H9 (cell line): ENCODE measurements at regions not wholly inside any gene's neighbourhood (a gene's known extent, or its start where the extent isn't known, plus 50 kb on each side); places are given as distances from the start of the nearest gene placed in this dataset.
"Not testable (repeated sequence)": the region's sequence is repeated elsewhere in the genome, so short reads cannot be mapped to it uniquely, and the experiment has no call there.

Experiments
- DNase-seq: peaks from one replicate; pipeline ENCODE4 v3.0.0-alpha.2; 2017
- H2AFZ ChIP-seq: one replicate; pipeline ENCODE4 v1.6.1; 2013; ENCODE audit warnings: mild to moderate bottlenecking, low read length, control low read depth, moderate library complexity
- H2AK5ac ChIP-seq: 2 replicates; pipeline ENCODE4 v1.6.1; 2013; ENCODE audit warnings: low read length, control low read depth, mixed read lengths; ENCODE audit not compliant: insufficient read length
- H2BK120ac ChIP-seq: one replicate; pipeline ENCODE4 v1.6.1; 2013; ENCODE audit warnings: low read depth, mild to moderate bottlenecking, low read length, control low read depth, inconsistent platforms; ENCODE audit not compliant: poor library complexity, severe bottlenecking
- H2BK12ac ChIP-seq: 2 replicates; pipeline ENCODE4 v1.6.1; 2013; ENCODE audit warnings: low read length, control low read depth, mixed read lengths, low read depth; ENCODE audit not compliant: insufficient read length
- H2BK15ac ChIP-seq: 2 replicates; pipeline ENCODE4 v1.6.1; 2013; ENCODE audit warnings: low read depth, low read length, control low read depth
- H2BK20ac ChIP-seq: one replicate; pipeline ENCODE4 v1.6.1; 2013; ENCODE audit warnings: low read depth, mild to moderate bottlenecking, low read length, control low read depth, inconsistent platforms; ENCODE audit not compliant: poor library complexity, severe bottlenecking
- H2BK5ac ChIP-seq: 2 replicates; pipeline ENCODE4 v1.6.1; 2013; ENCODE audit warnings: low read length, control low read depth, mixed read lengths; ENCODE audit not compliant: insufficient read length
- H3K14ac ChIP-seq: 2 replicates; pipeline ENCODE4 v1.6.1; 2013; ENCODE audit warnings: low read length, control low read depth; ENCODE audit not compliant: insufficient read depth
- H3K18ac ChIP-seq: 2 replicates; pipeline ENCODE4 v1.6.1; 2013; ENCODE audit warnings: low read depth, mild to moderate bottlenecking, mixed read lengths, low read length, control low read depth; ENCODE audit not compliant: insufficient read length
- H3K23ac ChIP-seq: 2 replicates; pipeline ENCODE4 v1.6.1; 2013; ENCODE audit warnings: low read length, control low read depth, mixed read lengths, low read depth; ENCODE audit not compliant: insufficient read length
- H3K23me2 ChIP-seq: 2 replicates; pipeline ENCODE4 v1.6.1; 2013; ENCODE audit warnings: low read depth, mild to moderate bottlenecking, mixed read lengths, low read length, control low read depth; ENCODE audit not compliant: insufficient read length, poor library complexity, severe bottlenecking
- H3K27ac ChIP-seq: 2 replicates; pipeline ENCODE4 v1.5.1; 2013; ENCODE audit warnings: low read length, control low read depth, mixed read lengths, low read depth; ENCODE audit not compliant: insufficient read length
- H3K27me3 ChIP-seq: 2 replicates; pipeline ENCODE4 v1.6.1; 2013; ENCODE audit warnings: low read length, control low read depth, inconsistent platforms; ENCODE audit not compliant: insufficient read depth
- H3K4ac ChIP-seq: 2 replicates; pipeline ENCODE4 v1.6.1; 2013; ENCODE audit warnings: low read depth, mild to moderate bottlenecking, control low read depth, inconsistent platforms, low read length, moderate library complexity
- H3K4me1 ChIP-seq: 2 replicates; pipeline ENCODE4 v1.6.1; 2013; ENCODE audit warnings: low read length, control low read depth, inconsistent platforms; ENCODE audit not compliant: insufficient read depth
- H3K4me2 ChIP-seq: 2 replicates; pipeline ENCODE4 v1.6.1; 2013; ENCODE audit warnings: low read length, control low read depth, mixed read lengths; ENCODE audit not compliant: insufficient read length, insufficient read depth
- H3K56ac ChIP-seq: 2 replicates; pipeline ENCODE4 v1.6.1; 2013; ENCODE audit warnings: low read depth, mild to moderate bottlenecking, mixed read lengths, low read length, control low read depth; ENCODE audit not compliant: insufficient read length
- H3K79me1 ChIP-seq: 2 replicates; pipeline ENCODE4 v1.6.1; 2013; ENCODE audit warnings: low read depth, mild to moderate bottlenecking, moderate library complexity, low read length, control low read depth, inconsistent platforms; ENCODE audit not compliant: insufficient read depth, poor library complexity, severe bottlenecking
- H3K79me2 ChIP-seq: 2 replicates; pipeline ENCODE4 v1.6.1; 2013; ENCODE audit warnings: low read length, control low read depth, inconsistent platforms; ENCODE audit not compliant: insufficient read depth
- H3K9ac ChIP-seq: 2 replicates; pipeline ENCODE4 v1.6.1; 2013; ENCODE audit warnings: low read length, control low read depth, mixed read lengths; ENCODE audit not compliant: insufficient read length; ENCODE audit errors: extremely low read depth
- H3K9me3 ChIP-seq: one replicate; pipeline ENCODE4 v1.6.1; 2013; ENCODE audit warnings: low read depth, low read length, inconsistent platforms; ENCODE audit not compliant: control insufficient read depth
- H3T11ph ChIP-seq: one replicate; pipeline ENCODE4 v1.6.1; 2013; ENCODE audit warnings: mild to moderate bottlenecking, low read length, control low read depth, inconsistent platforms
- H4K20me1 ChIP-seq: one replicate; pipeline ENCODE4 v1.6.1; 2013; ENCODE audit not compliant: control insufficient read depth, insufficient read length, insufficient read depth
- H4K5ac ChIP-seq: 2 replicates; pipeline ENCODE4 v1.6.1; 2013; ENCODE audit warnings: low read depth, mild to moderate bottlenecking, mixed read lengths, low read length, control low read depth; ENCODE audit not compliant: insufficient read length
- H4K8ac ChIP-seq: replicated peaks from 2 replicates; pipeline ENCODE4 v1.6.1; 2013; ENCODE audit warnings: low read length, control low read depth, mixed read lengths, low read depth; ENCODE audit not compliant: insufficient read length
- H4K91ac ChIP-seq: 2 replicates; pipeline ENCODE4 v1.6.1; 2013; ENCODE audit warnings: low read depth, mild to moderate bottlenecking, moderate library complexity, mixed read lengths, low read length, control low read depth; ENCODE audit not compliant: insufficient read length
- H3K27ac Mint-ChIP-seq, 3 experiments: 2 replicates in 2 of 3; 3 replicates in 1 of 3; pipeline ENCODE4 v1.8.0; 2020 to 2021; ENCODE audit warnings: mixed read lengths in 3 of 3, mild to moderate bottlenecking in 1 of 3, moderate library complexity in 1 of 3
- H3K27me3 Mint-ChIP-seq: 2 replicates; pipeline ENCODE4 v1.8.0; 2021; ENCODE audit warnings: low read depth, mild to moderate bottlenecking, moderate library complexity, mixed read lengths
- H3K36me3 Mint-ChIP-seq, 3 experiments: 2 replicates in 2 of 3; 3 replicates in 1 of 3; pipeline ENCODE4 v1.8.0; 2020 to 2021; ENCODE audit warnings: low read depth in 3 of 3, mixed read lengths in 3 of 3; ENCODE audit not compliant: insufficient read depth in 1 of 3
- H3K4me1 Mint-ChIP-seq, 2 experiments: 2 replicates each; pipeline ENCODE4 v1.8.0; 2020; ENCODE audit warnings: mixed read lengths in 2 of 2
- H3K4me3 Mint-ChIP-seq, 2 experiments: 2 replicates in 1 of 2; 3 replicates in 1 of 2; pipeline ENCODE4 v1.8.0; 2020 to 2021; ENCODE audit warnings: mild to moderate bottlenecking in 2 of 2, mixed read lengths in 2 of 2, moderate library complexity in 1 of 2
- H3K9me3 Mint-ChIP-seq, 2 experiments: 2 replicates in 1 of 2; 3 replicates in 1 of 2; pipeline ENCODE4 v1.8.0; 2020; ENCODE audit warnings: mild to moderate bottlenecking in 2 of 2, mixed read lengths in 2 of 2, moderate library complexity in 1 of 2
- WGBS: extraction: QIAGEN DNeasy Blood & Tissue Kit; methylation state at CpG from one replicate; pipeline ENCODE4 v1.1.7; 2013; ENCODE audit warnings: missing lambda C conversion rate, low lambda C conversion rate, mixed read lengths; ENCODE audit not compliant: insufficient read length; ENCODE audit errors: extremely low coverage; 5-methylcytosine and 5-hydroxymethylcytosine counted together

DNA sequence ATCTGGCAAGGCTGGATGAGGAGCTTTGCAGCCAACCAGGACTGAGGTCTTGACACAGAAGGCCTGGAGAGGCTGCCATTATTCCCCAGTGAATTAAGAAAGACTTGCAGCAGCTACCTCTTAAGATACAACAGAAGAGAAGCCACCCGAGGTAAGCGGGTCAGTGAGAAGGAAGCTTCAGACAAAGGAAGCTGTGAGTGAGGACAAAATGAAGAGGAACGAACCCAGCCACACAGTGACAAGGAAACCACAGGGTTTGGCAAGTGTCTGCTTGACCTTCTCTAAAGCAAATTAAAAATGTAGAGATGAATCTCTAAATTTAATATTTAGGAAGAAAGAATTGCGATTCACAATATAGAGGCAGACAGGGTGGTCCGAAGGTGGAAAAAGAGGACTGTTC lies 281.8 kb upstream of the FRG1 start:
- H4K8ac ChIP-seq, H2BK120ac ChIP-seq, H2BK20ac ChIP-seq, H3K27me3 ChIP-seq, H2AK5ac ChIP-seq, H3K4me3 Mint-ChIP-seq, H3K56ac ChIP-seq, H3K18ac ChIP-seq, H3K79me2 ChIP-seq, H3K23ac ChIP-seq, H3K27me3 Mint-ChIP-seq, H3K27ac ChIP-seq, H2AFZ ChIP-seq, H2BK15ac ChIP-seq, H3K4ac ChIP-seq, H3K36me3 Mint-ChIP-seq, H3T11ph ChIP-seq, H4K91ac ChIP-seq, H2BK12ac ChIP-seq, H3K14ac ChIP-seq, H3K4me2 ChIP-seq, H4K5ac ChIP-seq, H3K4me1 ChIP-seq, DNase-seq, H3K9ac ChIP-seq, H2BK5ac ChIP-seq, H3K23me2 ChIP-seq, H3K79me1 ChIP-seq, H3K27ac Mint-ChIP-seq, H4K20me1 ChIP-seq, H3K4me1 Mint-ChIP-seq: not testable (repeated sequence)
- H3K9me3 Mint-ChIP-seq, result peaks cover 51 to 71% of the 10 kb centered on the region in 2 experiments
- peaks cover 13% of the 10 kb centered on the region for H3K9me3 ChIP-seq
- WGBS, result no CpG with 5 or more reads among the region's 5 CpGs
